Sigmoid colon (tissue), 4 donors: ENCODE measurements at regions not wholly inside any gene's neighbourhood (a gene's known extent, or its start where the extent isn't known, plus 50 kb on each side); places are given as distances from the start of the nearest gene placed in this dataset.

Experiments
- POLR2A ChIP-seq, 2 donors: fragments of 450-650 bp; IDR thresholded peaks; one replicate each; pipeline ENCODE4 v1.6.1; 2016; ENCODE audit warnings: antibody characterized with exemption in 2 of 2, mild to moderate bottlenecking in 2 of 2, moderate library complexity in 2 of 2
- POLR2AphosphoS5 ChIP-seq, 4 donors: sonication (generic); formaldehyde crosslinking; IDR thresholded peaks; one replicate each; pipeline ENCODE4 v1.6.1; 2017; ENCODE audit warnings: antibody characterized with exemption in 4 of 4
- TF ChIP-seq, protein P1 (sequence below), 4 experiments: fragments of 450-650 bp in 3 of 4; fragments of 200-600 bp in 1 of 4; IDR thresholded peaks; one replicate each; pipeline ENCODE4 v1.5.1; 2016 to 2019; ENCODE audit warnings: antibody characterized with exemption in 4 of 4, mild to moderate bottlenecking in 3 of 4, moderate library complexity in 2 of 4

- TF ChIP-seq, protein P1, sequence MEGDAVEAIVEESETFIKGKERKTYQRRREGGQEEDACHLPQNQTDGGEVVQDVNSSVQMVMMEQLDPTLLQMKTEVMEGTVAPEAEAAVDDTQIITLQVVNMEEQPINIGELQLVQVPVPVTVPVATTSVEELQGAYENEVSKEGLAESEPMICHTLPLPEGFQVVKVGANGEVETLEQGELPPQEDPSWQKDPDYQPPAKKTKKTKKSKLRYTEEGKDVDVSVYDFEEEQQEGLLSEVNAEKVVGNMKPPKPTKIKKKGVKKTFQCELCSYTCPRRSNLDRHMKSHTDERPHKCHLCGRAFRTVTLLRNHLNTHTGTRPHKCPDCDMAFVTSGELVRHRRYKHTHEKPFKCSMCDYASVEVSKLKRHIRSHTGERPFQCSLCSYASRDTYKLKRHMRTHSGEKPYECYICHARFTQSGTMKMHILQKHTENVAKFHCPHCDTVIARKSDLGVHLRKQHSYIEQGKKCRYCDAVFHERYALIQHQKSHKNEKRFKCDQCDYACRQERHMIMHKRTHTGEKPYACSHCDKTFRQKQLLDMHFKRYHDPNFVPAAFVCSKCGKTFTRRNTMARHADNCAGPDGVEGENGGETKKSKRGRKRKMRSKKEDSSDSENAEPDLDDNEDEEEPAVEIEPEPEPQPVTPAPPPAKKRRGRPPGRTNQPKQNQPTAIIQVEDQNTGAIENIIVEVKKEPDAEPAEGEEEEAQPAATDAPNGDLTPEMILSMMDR (IDR thresholded peaks at IDR 0.05): no peak
- TF ChIP-seq POLR2AphosphoS5 (IDR thresholded peaks at IDR 0.05): no peak
- TF ChIP-seq POLR2A (IDR thresholded peaks at IDR 0.05): no peak
Observed at GRCh38 chr6:15913573-15913972, 215.3 kb upstream of the MYLIP start.
